Heart right ventricle (tissue), 16 donors: ENCODE measurements at regions not wholly inside any gene's neighbourhood (a gene's known extent, or its start where the extent isn't known, plus 50 kb on each side); places are given as distances from the start of the nearest gene placed in this dataset.

Experiments
- ATAC-seq, 8 donors: fragments of 200-7000 bp; cut with Tn5 transposase; one replicate each; pipeline ENCODE4 v1.9.1; 2020; ENCODE audit warnings: mild to moderate bottlenecking in 8 of 8, moderate library complexity in 8 of 8, moderate number of reproducible peaks in 1 of 8
- DNase-seq, 2 donors: peaks; one replicate each; pipeline ENCODE4 v3.0.0-alpha.2; 2020
- H3K27ac ChIP-seq, 10 donors: fragments of 200-600 bp; sonication (generic) in 2 of 10; one replicate each; pipeline versions ENCODE4 v1.5.0 to v1.8.0; 2020 to 2022; ENCODE audit warnings: mild to moderate bottlenecking in 3 of 10
- H3K27me3 ChIP-seq, 7 donors: fragments of 200-600 bp; one replicate each; pipeline ENCODE4 v1.8.0; 2021 to 2022; ENCODE audit warnings: mild to moderate bottlenecking in 2 of 7
- H3K36me3 ChIP-seq, 9 donors: fragments of 200-600 bp; sonication (generic) in 1 of 9; one replicate each; pipeline versions ENCODE4 v1.5.0 to v1.8.0; 2020 to 2022; ENCODE audit warnings: mild to moderate bottlenecking in 2 of 9
- H3K4me1 ChIP-seq, 9 donors: fragments of 200-600 bp; sonication (generic) in 1 of 9; one replicate each; pipeline versions ENCODE4 v1.5.0 to v1.8.0; 2020 to 2022; ENCODE audit warnings: mild to moderate bottlenecking in 4 of 9
- H3K4me3 ChIP-seq, 10 donors: fragments of 200-600 bp; sonication (generic) in 2 of 10; one replicate each; pipeline versions ENCODE4 v1.5.0 to v1.8.0; 2020 to 2022; ENCODE audit warnings: mild to moderate bottlenecking in 7 of 10, moderate library complexity in 2 of 10
- H3K9me3 ChIP-seq, 11 donors: fragments of 200-600 bp in 10 of 11; sonication (generic) in 2 of 11; one replicate each; pipeline versions ENCODE4 v1.5.0 to v1.8.0; 2013 to 2022; ENCODE audit warnings: mild to moderate bottlenecking in 2 of 11, control low read depth in 1 of 11, moderate library complexity in 1 of 11
- WGBS, 2 donors: extraction: QIAGEN DNeasy Blood & Tissue Kit; methylation state at CpG; one replicate each; pipeline ENCODE4 v1.1.7; 2013; ENCODE audit warnings: inconsistent platforms in 1 of 2; 5-methylcytosine and 5-hydroxymethylcytosine counted together
- intact Hi-C, 10 donors: fragments of 100-400 bp; cut with DNase I; formaldehyde crosslinking; loops; one replicate each; pipeline versions ENCODE4 v1.11.1 to v1.14.2; 2022
- TF ChIP-seq, protein P1 (sequence below), 9 donors: fragments of 200-600 bp; sonication (generic) in 2 of 9; IDR thresholded peaks; one replicate each; pipeline versions ENCODE4 v1.5.0 to v1.8.0; 2021 to 2022; ENCODE audit warnings: antibody characterized with exemption in 9 of 9, mild to moderate bottlenecking in 5 of 9, moderate library complexity in 1 of 9
- donor health status: Arrhythmogenic right ventricular cardiomyopathy.
- donor health status: ischemic (EF 13 %, LVEDD 7.1; RV severe dilation, severe dysfunction).
- donor health status: healthy with polysubstance abuse.
- donor health status: DM: no; HTN: yes; CAD: no.
- donor health status: DM: no; HTN: no; CAD: no.
- donor health status: ischemic (EF 25% LVEDD 6.9; RV normal size, moderate dysfunction).
- donor health status: ischemic (EF 25% LVEDD 5.7; RV mildly dilated, moderate dysfunction).
- donor health status: healthy.
- donor health status: DM: yes; HTN: yes; CAD: no.
- donor health status: Ischemic cardiomyopathy.
- donor health status: ischemic (EF 35%, LVEDD 5.7; RV mildly dilated, moderate dysfunction).
- donor health status: nonischemic (EF 11% LVEDD 7.7; RV severe dilation, severe dysfunction).
- donor health status: DM: yes; HTN: yes; CAD: no.
- donor health status: PGD.
- donor health status: ischemic (EF 29% LVEDD 5.4; RV normal size, mild dysfunction).
- donor health status: nonischemic (EF 23%, LVEDD 6.1; RV moderate dilation, normal function).

DNA sequence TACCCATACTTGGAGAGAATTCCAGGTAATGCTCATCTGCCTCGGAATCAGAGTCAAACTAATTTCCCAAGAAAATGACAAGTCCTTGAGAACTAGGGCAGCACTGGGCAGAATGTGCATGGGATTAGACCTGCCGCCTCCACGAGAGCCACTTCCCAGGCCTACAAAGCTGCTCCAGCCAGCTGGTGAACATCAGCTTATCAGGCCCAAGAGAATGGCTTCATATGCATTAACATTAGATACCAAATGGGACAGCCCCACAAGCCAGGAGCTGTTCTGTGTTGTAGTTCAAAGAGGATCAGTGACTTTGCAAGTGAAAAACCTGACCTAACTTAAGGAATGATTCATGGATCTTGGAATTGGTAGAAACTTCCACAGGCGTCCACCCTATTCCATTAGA, 203.3 kb downstream of the CYLD start:
- Histone ChIP-seq H3K4me1 (no peaks in the 10 kb centered on the region), H3K27me3 (peaks cover 0 to 10% (median 0%) of the 10 kb centered on the region in 7 donors), H3K36me3 (no peaks in the 10 kb centered on the region), H3K9me3 (no peaks in the 10 kb centered on the region), H3K4me3 (no peak overlapping the region), H3K27ac (no peak overlapping the region)
- ATAC-seq, result no peak
- 68 to 69% methylated on average over 4 of the region's 4 CpGs for WGBS, 2 donors
- no peak for DNase-seq
- TF ChIP-seq, protein P1, sequence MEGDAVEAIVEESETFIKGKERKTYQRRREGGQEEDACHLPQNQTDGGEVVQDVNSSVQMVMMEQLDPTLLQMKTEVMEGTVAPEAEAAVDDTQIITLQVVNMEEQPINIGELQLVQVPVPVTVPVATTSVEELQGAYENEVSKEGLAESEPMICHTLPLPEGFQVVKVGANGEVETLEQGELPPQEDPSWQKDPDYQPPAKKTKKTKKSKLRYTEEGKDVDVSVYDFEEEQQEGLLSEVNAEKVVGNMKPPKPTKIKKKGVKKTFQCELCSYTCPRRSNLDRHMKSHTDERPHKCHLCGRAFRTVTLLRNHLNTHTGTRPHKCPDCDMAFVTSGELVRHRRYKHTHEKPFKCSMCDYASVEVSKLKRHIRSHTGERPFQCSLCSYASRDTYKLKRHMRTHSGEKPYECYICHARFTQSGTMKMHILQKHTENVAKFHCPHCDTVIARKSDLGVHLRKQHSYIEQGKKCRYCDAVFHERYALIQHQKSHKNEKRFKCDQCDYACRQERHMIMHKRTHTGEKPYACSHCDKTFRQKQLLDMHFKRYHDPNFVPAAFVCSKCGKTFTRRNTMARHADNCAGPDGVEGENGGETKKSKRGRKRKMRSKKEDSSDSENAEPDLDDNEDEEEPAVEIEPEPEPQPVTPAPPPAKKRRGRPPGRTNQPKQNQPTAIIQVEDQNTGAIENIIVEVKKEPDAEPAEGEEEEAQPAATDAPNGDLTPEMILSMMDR (IDR thresholded peaks at IDR 0.05), result no peak
- intact Hi-C loops, result no loop called here

DNA sequence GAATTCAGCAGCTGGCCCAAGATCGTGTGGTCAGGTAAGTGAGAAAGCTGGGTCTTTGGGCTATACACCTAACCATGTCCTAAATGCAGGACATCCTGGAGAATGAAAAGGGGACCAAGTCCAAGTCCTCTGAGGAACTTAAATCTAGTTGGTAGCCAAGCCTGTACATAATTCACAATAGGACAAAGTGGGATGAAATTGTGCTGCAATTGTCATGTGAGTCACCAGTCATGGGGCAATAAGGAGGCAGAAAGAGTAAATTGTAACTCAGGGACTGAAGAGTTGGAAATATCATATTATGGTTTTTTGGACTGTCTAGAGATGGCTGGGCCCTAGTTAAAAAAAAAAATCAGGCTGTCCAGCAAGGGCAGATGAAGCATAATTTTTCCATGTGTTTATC, 202.6 kb downstream of the CYLD start:
- Histone ChIP-seq H3K36me3 (no peaks in the 10 kb centered on the region), H3K27me3 (peaks cover 0 to 14% (median 0%) of the 10 kb centered on the region in 7 donors), H3K9me3 (no peaks in the 10 kb centered on the region), H3K4me3 (no peak overlapping the region), H3K4me1 (no peaks in the 10 kb centered on the region), H3K27ac (no peak overlapping the region)
- intact Hi-C loops, result no loop called here
- DNase-seq, result no peak
- WGBS, 2 donors, result 63 to 67% methylated on average over 1 of the region's 1 CpG
- no peak for ATAC-seq
- TF ChIP-seq, protein P1 (IDR thresholded peaks at IDR 0.05), result no peak

DNA sequence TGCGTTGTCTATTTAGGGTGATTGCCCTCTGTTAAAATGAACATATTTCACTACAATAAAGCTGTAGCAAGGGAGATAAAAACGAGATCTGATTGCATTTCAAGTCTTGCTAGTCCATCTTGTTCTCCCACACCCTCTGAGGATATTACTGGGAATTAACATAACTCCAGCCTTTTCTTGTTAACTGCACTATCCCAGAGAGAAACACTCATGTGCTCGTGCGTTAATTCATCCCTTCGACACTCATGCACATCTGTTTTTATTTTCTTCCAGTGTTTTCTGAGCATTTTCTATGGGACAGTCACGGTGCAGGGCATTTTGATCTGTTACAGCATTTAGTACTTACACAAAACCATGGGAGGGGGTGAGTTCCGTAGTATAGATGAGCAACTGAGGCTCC, 202.1 kb downstream of the CYLD start:
- TF ChIP-seq, protein P1 (IDR thresholded peaks at IDR 0.05), result no peak

DNA sequence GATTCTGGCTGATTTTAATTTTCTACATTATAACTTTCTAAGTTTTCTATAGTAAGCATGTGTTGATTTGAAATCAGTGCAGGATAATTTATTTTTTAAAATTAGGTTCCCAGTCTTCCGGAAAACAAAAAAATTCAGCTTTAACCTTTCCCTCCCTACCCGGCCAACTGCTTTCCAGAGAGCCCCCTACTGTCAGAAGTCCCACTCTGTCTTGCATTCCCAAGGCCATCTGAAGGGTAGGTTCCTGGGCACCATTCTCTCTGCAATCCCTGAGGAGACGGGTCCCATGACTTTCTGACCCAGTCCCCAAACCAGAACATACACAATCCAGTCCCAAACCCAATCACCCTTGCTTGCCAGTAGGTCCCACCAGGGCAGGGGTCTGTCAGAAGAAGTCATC, 200.3 kb downstream of the CYLD start:
- Histone ChIP-seq H3K27me3 (peaks cover 0 to 22% (median 0%) of the 10 kb centered on the region in 7 donors), H3K27ac (no peak overlapping the region), H3K36me3 (no peaks in the 10 kb centered on the region), H3K9me3 (no peaks in the 10 kb centered on the region), H3K4me1 (no peaks in the 10 kb centered on the region), H3K4me3 (no peak overlapping the region)
- DNase-seq, result no peak
- ATAC-seq, result no peak
- intact Hi-C loops, result no loop called here
- 76 to 77% methylated on average over 3 of the region's 3 CpGs for WGBS, 2 donors
- TF ChIP-seq, protein P1 (IDR thresholded peaks at IDR 0.05), result no peak

More for the DNA sequence above, 202.1 kb downstream of the CYLD start:
- Histone ChIP-seq H3K4me3 (no peak overlapping the region), H3K4me1 (no peaks in the 10 kb centered on the region), H3K9me3 (no peaks in the 10 kb centered on the region), H3K36me3 (no peaks in the 10 kb centered on the region), H3K27ac (no peak overlapping the region), H3K27me3 (peaks cover 0 to 18% (median 0%) of the 10 kb centered on the region in 7 donors)
- WGBS, 2 donors, result 77 to 81% methylated on average over 7 of the region's 7 CpGs
- intact Hi-C loops, result no loop called here
- ATAC-seq (no peak), DNase-seq (no peak)
